IPS-11a (cell line): ENCODE measurements at regions not wholly inside any gene's neighbourhood (a gene's known extent, or its start where the extent isn't known, plus 50 kb on each side); places are given as distances from the start of the nearest gene placed in this dataset.
"Not testable (repeated sequence)": the region's sequence is repeated elsewhere in the genome, so short reads cannot be mapped to it uniquely, and the experiment has no call there.

Experiments used
- H3K4me3 ChIP-seq: one replicate; pipeline ENCODE4 v1.5.1; 2013; ENCODE audit warnings: low read depth, low read length, control low read depth

DNA sequence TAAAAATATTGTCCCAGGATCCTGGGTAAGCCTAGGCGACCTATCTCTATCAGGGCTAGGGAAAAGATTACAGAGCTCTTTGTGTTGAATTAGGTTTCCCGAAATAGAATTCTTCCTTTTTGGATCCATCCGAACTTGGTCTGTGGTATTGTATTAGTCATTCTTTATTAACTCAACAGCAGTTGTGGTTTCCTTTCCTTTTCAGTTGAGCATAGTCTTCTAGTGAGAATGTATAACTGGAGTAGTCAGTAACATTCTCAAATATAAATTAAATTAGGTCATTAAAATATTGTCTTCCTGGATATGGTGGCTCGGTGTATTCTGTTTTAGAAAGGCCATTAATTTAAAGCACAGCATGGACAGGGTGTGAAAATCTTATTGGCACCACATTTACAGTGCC lies 520.4 kb downstream of the NLGN4X start:
- H3K4me3 ChIP-seq: no peak overlapping the region

GRCh38 chrX:5702890-5703289 lies 525.8 kb downstream of the NLGN4X start:
- no peak overlapping the region for H3K4me3 ChIP-seq

GRCh38 chrX:5695971-5696370 lies 532.7 kb downstream of the NLGN4X start:
- H3K4me3 ChIP-seq: no peak overlapping the region

DNA sequence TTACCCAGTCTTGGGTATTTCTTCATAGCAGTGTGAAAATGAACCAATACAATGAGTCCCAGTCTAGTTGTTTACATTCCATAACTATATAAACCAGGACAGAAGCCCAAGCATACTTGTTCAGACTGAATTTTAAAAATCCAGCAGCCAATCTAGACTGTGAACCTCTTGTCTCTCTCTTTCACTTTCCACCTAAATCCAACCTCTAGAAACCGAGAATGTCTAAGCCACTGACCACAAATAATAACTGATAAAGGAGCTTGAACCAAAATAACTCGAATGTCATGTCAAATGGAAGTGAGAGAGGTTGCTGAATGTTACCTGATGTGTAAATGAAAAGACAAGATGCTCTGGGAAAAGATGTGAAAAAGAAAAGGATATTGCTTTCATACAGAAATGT lies 544.7 kb downstream of the NLGN4X start:
- no peak overlapping the region for H3K4me3 ChIP-seq

- H3K4me3 ChIP-seq: no peak overlapping the region
These were observed 547.5 kb downstream of the NLGN4X start for GRCh38 chrX:5681159-5681558.

DNA sequence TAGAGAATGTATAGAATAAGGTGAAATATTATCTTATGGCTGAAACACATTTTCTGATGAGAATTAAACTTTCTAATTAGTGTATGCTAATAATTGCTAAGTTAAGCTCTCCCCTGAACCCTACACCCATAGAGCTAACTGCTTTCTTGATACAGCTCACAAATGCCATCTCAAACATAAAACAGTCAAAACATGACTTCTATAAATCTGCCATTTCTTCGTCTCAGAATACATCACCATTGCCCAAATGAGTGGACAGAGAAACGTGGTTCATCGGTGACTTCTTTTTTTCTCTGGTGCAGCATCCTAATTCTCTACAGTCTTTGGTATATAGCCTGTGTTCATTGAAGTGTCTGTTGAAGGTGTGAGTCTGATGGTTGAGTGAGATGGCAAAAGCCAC lies 554.6 kb downstream of the NLGN4X start:
- no peak overlapping the region for H3K4me3 ChIP-seq

GRCh38 chrX:5672099-5672498 lies 556.6 kb downstream of the NLGN4X start:
- no peak overlapping the region for H3K4me3 ChIP-seq

- H3K4me3 ChIP-seq: not testable (repeated sequence)
These were observed 562.0 kb downstream of the NLGN4X start for GRCh38 chrX:5666689-5667088.

DNA sequence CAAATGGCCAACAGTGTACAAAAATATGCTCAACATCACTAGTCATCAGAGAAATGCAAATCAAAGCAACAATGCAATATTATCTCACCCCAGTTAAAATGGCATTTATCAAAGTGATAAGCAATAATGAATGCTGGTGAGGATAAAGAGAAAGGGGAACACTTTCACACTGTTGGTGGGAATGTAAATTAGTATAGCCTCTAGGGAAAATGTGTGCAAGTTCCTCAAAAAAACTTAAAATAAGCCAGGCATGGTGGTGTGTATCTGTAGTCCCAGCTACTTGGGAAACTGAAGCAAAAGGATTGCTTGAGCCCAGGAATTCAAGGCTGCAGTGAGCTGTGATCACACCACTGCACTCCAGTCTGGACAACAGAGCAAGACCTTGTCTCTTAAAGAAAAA lies 572.1 kb downstream of the NLGN4X start:
- no peak overlapping the region for H3K4me3 ChIP-seq

DNA sequence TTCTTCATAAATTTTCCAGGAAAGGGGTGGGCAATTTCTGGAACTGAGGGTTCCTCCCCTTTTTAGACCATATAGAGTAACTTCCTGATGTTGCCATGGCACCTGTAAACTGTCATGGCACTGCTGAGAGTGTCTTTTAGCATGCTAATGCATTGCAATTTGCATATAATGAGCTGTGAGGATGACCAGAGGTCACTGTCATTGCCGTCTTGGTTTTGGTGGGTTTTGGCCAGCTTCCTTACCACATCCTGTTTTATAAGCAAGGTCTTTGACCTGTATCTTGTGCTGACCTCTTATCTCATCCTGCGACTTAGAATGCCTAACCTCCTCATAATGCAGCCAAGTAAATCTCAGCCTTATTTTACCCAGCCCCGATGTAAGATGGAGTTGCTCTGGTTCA lies 577.8 kb downstream of the NLGN4X start:
- no peak overlapping the region for H3K4me3 ChIP-seq

GRCh38 chrX:5648941-5649568 lies 579.6 kb downstream of the NLGN4X start:
- H3K4me3 ChIP-seq: no peak overlapping the region

DNA sequence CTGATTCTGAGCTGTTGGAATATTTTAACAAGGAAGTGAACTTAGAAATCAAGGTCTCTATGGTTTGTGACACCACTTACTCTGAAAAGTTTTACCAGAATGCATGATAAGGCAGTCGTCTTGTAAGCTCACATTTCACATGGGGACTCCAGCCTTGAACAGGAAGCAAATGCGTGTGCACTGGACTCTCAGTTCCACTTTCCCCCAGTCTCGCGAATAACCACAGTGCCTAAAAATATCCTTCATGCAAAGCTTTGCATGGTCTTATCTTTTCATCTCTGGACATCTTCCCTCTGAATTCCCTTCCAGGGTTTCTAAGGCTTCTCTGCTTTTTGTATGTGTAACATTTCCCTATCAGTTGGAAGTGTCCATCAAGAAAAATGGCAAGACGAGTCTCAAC lies 581.8 kb downstream of the NLGN4X start:
- no peak overlapping the region for H3K4me3 ChIP-seq

DNA sequence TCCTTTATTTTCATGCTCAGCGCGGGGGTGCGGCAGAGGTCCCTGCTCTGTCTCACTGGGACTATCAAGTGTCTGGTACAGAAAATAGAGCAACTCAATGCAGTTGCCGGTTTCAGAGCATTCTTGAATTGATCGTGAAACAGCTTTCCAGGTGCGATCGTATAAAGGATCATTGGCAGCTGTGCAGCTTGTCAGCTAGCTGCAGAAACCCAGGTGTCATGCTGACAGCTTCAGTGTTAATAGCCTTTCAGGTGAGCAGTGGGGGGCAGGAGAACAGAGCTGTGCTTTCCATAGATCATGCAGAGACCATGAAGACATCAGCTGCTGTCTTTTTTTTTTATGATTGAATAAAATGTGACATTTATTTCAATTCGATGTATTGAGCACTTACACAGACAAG lies 583.9 kb downstream of the NLGN4X start:
- H3K4me3 ChIP-seq: no peak overlapping the region

DNA sequence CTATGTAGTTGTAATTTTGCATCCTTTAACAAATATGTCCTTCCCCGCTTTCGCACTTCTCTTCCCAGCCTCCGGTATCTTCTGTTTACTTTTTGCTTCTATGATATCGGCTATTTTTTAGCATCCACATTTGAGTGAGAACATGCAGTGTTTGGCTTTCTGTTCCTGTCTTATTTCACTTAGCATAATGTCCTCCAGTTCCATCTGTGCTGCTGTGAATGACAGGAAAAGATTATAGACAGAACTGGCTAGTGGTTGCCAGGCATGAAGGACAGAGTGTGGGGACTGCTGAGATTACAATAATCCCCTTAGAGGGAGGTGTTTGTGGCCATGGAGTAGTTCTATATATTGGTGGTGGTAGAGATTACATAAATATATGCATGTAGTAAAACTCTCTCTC lies 588.6 kb downstream of the NLGN4X start:
- H3K4me3 ChIP-seq: no peak overlapping the region

DNA sequence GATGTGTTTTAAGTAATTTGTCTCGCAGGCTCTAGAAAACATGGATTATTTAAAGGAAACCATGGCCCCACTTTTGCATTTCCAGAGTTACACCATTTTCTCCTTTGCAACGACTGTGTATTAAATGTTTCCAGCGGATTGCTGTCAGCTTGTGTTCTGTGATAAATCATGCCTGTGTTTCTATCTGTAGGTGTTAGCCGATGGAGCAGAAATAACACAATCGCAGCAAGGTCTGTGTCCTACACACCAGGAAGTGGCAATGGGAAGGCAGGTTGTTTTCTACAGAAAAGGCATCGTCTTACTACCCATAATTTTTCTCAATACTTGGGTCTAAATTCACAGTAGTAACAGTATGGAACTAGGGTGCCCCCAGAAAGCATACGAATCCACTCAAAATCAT lies 590.1 kb downstream of the NLGN4X start:
- no peak overlapping the region for H3K4me3 ChIP-seq

- H3K4me3 ChIP-seq: no peak overlapping the region
These were observed 595.8 kb downstream of the NLGN4X start for GRCh38 chrX:5632887-5633286.

DNA sequence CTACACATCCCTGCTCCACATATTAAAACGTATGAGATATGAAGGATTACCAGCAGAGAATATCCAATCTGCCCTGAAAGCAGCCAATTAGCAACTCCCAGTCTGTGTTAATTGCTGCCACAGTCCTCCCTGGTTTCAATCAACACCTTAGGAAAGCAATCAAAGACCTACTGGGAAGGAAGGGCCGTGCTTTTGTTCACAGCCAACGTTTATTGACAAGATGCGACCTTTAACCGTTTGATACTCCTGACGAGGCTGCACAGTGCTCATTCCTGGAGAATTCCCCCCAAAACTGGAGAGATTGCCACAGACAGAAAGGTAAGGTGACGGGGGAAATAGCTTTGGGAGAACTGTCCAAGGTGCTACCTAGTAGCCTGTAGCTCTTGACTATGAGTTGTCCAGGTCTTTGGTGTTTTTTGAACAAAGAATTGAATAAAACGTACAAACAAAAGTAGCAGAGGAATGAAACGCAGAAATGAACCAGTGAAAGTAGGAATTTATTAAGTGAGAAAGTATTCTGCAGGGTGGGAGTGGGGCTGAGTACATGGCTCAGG lies 596.5 kb downstream of the NLGN4X start:
- H3K4me3 ChIP-seq: no peak overlapping the region

- H3K4me3 ChIP-seq: no peak overlapping the region
These were observed 611.0 kb downstream of the NLGN4X start for GRCh38 chrX:5617666-5618065.

DNA sequence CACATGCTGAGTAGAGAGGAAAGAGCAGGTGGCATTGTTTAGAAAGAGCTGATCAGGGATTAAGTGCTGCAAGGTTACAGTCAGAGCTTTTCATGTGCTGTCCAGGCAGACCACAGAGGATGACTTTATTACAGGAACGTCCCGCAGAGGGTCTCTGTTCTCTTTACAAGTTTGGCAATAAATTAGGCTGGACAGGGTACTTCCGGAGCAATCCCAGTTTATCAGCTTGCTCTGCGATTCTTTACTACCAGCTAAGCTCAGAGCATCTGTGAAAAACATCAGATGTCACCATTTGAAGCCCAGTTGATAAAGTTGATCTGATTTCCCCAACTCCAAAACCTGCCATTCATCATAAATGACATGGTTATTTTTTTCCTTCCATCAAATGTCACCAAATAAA lies 633.1 kb downstream of the NLGN4X start:
- no peak overlapping the region for H3K4me3 ChIP-seq

DNA sequence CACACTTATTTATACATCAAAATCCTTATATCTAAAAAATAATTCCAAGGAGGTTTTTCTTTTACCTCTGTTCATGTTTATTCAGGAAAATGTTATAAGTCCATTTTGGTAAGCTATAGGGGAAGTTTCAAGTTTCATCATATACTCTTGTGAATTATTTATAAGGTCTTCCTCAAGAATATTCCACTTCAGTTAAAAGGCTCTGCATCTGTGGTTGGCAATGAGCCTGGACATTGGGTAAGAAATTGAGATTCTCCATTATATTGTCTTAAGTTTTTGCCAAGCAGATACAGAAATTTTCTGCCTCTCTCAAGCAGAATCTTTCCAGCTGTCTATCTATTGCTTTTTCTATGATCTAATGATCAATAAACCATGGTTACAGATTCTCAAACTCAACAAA lies 641.9 kb downstream of the NLGN4X start:
- no peak overlapping the region for H3K4me3 ChIP-seq

DNA sequence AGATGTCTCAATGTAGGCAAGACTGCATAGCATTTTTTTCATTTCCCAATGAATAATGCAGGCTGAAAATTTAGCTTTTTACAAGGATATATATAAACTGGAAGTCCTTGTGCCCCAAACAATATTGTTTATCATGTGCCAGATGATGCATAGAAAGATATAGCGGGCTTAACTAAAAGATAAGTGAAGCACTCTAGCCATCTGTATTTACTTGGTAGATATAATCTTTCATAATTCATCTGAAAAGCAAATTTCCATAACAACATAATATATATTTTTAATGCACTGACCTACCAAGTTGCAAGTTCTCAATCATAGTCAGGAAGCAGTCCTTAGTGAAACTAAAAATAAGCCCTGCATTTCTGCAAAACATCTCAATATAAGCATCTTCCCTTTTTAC lies 653.3 kb downstream of the NLGN4X start:
- H3K4me3 ChIP-seq: no peak overlapping the region

DNA sequence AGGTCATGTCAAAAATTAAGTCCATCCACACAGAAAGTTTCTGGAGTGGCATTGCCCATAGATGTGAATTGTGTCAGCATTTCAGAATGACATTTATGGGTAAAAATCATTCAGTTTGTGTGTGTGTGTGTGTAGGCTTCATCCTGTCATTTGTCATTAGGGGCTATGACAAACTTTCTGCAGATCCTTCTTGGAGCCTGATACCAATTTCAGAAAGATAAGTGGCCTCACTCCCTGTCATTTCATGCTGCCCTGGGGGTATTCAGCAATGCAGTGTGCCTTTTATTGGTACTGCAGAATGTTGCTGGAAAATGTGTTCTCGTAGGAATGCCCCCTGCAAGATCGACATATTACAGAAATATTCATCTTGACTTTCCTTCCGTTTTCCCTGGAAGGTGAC lies 659.7 kb downstream of the NLGN4X start:
- no peak overlapping the region for H3K4me3 ChIP-seq

GRCh38 chrX:5559386-5559785 lies 669.3 kb downstream of the NLGN4X start:
- H3K4me3 ChIP-seq: no peak overlapping the region
